Colonic mucosa (tissue), 4 donors: ENCODE measurements at regions not wholly inside any gene's neighbourhood (a gene's known extent, or its start where the extent isn't known, plus 50 kb on each side); places are given as distances from the start of the nearest gene placed in this dataset.

ENCODE experiments used
- DNase-seq: peaks from one replicate; pipeline ENCODE4 v3.0.0-alpha.2; 2020
- H3K27ac ChIP-seq: fragments of 200-600 bp; one replicate; pipeline ENCODE4 v1.8.0; 2021
- H3K27me3 ChIP-seq: fragments of 200-600 bp; one replicate; pipeline ENCODE4 v1.8.0; 2021
- H3K36me3 ChIP-seq: fragments of 200-600 bp; one replicate; pipeline ENCODE4 v1.8.0; 2021
- H3K4me1 ChIP-seq: fragments of 200-600 bp; one replicate; pipeline ENCODE4 v1.8.0; 2021; ENCODE audit warnings: mild to moderate bottlenecking
- H3K4me3 ChIP-seq: fragments of 200-600 bp; one replicate; pipeline ENCODE4 v1.8.0; 2021
- H3K9ac ChIP-seq, 2 donors: one replicate each; pipeline ENCODE4 v1.7.0; 2013; ENCODE audit warnings: control low read depth in 2 of 2, low read depth in 2 of 2, low read length in 2 of 2
- H3K9me3 ChIP-seq: fragments of 200-600 bp; one replicate; pipeline ENCODE4 v1.8.0; 2021
- CTCF ChIP-seq: fragments of 200-600 bp; IDR thresholded peaks from one replicate; pipeline ENCODE4 v1.8.0; 2022; ENCODE audit warnings: antibody characterized with exemption, mild to moderate bottlenecking
- intact Hi-C: fragments of 100-400 bp; cut with DNase I; formaldehyde crosslinking; loops from one replicate; pipeline ENCODE4 v1.14.1; 2022
- donor health status: healthy.
- donor health status: DM: no; HTN: no; CAD: no.
- donor health status: DM: no; HTN: no; CAD: no.

- TF ChIP-seq CTCF = no peak
- Histone ChIP-seq H3K4me3 (no peak overlapping the region), H3K9me3 (no peaks in the 10 kb centered on the region), H3K27ac (no peak overlapping the region), H3K9ac (no peak overlapping the region), H3K4me1 (no peaks in the 10 kb centered on the region), H3K36me3 (no peaks in the 10 kb centered on the region), H3K27me3 (no peaks in the 10 kb centered on the region)
- intact Hi-C loops = no loop called here
- no peak for DNase-seq
These were observed 669.4 kb downstream of the CPS1 start for GRCh38 chr2:211225784-211226183.

GRCh38 chr2:211228559-211228958, 672.2 kb downstream of the CPS1 start:
- no peak for TF ChIP-seq CTCF
- Histone ChIP-seq H3K27ac (no peak overlapping the region), H3K9me3 (no peaks in the 10 kb centered on the region), H3K4me3 (no peak overlapping the region), H3K36me3 (no peaks in the 10 kb centered on the region), H3K9ac (no peak overlapping the region), H3K4me1 (no peaks in the 10 kb centered on the region), H3K27me3 (no peaks in the 10 kb centered on the region)
- no peak for DNase-seq
- intact Hi-C loops = no loop called here

GRCh38 chr2:211237586-211238275, 681.3 kb downstream of the CPS1 start:
- H3K4me1 ChIP-seq = no peaks in the 10 kb centered on the region
- H3K27ac ChIP-seq = no peak overlapping the region
- H3K9me3 ChIP-seq = no peaks in the 10 kb centered on the region
- H3K4me3 ChIP-seq = no peak overlapping the region
- H3K27me3 ChIP-seq = no peaks in the 10 kb centered on the region
- intact Hi-C loops = no loop called here
- no peak for TF ChIP-seq CTCF
- no peak overlapping the region for H3K9ac ChIP-seq
- DNase-seq = no peak
- no peaks in the 10 kb centered on the region for H3K36me3 ChIP-seq

- H3K4me3 ChIP-seq = no peak overlapping the region
- H3K27ac ChIP-seq = no peak overlapping the region
- no peaks in the 10 kb centered on the region for H3K9me3 ChIP-seq
- H3K4me1 ChIP-seq = no peaks in the 10 kb centered on the region
- intact Hi-C loops = no loop called here
- H3K36me3 ChIP-seq = no peaks in the 10 kb centered on the region
- DNase-seq = no peak
- H3K9ac ChIP-seq = no peak overlapping the region
- no peak for TF ChIP-seq CTCF
- H3K27me3 ChIP-seq = no peaks in the 10 kb centered on the region
These were observed 685.5 kb downstream of the CPS1 start for GRCh38 chr2:211241891-211242290.

GRCh38 chr2:211247751-211248150, 691.4 kb downstream of the CPS1 start:
- H3K27me3 ChIP-seq = no peaks in the 10 kb centered on the region
- H3K27ac ChIP-seq = no peak overlapping the region
- H3K4me3 ChIP-seq = no peak overlapping the region
- no peak for DNase-seq
- no peak for TF ChIP-seq CTCF
- H3K36me3 ChIP-seq = no peaks in the 10 kb centered on the region
- H3K9me3 ChIP-seq = no peaks in the 10 kb centered on the region
- H3K9ac ChIP-seq = no peak overlapping the region
- intact Hi-C loops = no loop called here
- no peaks in the 10 kb centered on the region for H3K4me1 ChIP-seq
